Skeletal muscle tissue (tissue), 3 donors: ENCODE measurements at regions not wholly inside any gene's neighbourhood (a gene's known extent, or its start where the extent isn't known, plus 50 kb on each side); places are given as distances from the start of the nearest gene placed in this dataset.

Experiments
- H3K27ac ChIP-seq: one replicate; pipeline ENCODE4 v1.7.0; 2013; ENCODE audit warnings: mild to moderate bottlenecking, low read depth, low read length, inconsistent platforms
- H3K27me3 ChIP-seq, 3 donors: one replicate each; pipeline ENCODE4 v1.7.0; 2013; ENCODE audit warnings: low read length in 3 of 3; ENCODE audit not compliant: control insufficient read depth in 3 of 3, insufficient read depth in 3 of 3
- H3K36me3 ChIP-seq, 3 donors: one replicate each; pipeline ENCODE4 v1.7.0; 2013; ENCODE audit warnings: low read length in 3 of 3; ENCODE audit not compliant: control insufficient read depth in 3 of 3, insufficient read depth in 3 of 3
- H3K4me1 ChIP-seq, 3 donors: one replicate each; pipeline ENCODE4 v1.7.0; 2013; ENCODE audit warnings: low read length in 3 of 3, mild to moderate bottlenecking in 3 of 3; ENCODE audit not compliant: control insufficient read depth in 3 of 3, insufficient read depth in 3 of 3
- H3K4me3 ChIP-seq, 3 donors: one replicate each; pipeline ENCODE4 v1.7.0; 2013; ENCODE audit warnings: low read length in 3 of 3
- H3K9ac ChIP-seq, 3 donors: one replicate each; pipeline ENCODE4 v1.7.0; 2013; ENCODE audit warnings: low read length in 3 of 3, mild to moderate bottlenecking in 3 of 3, moderate library complexity in 2 of 3, low read depth in 1 of 3
- H3K9me3 ChIP-seq, 3 donors: one replicate each; pipeline ENCODE4 v1.7.0; 2013; ENCODE audit warnings: low read length in 3 of 3; ENCODE audit not compliant: control insufficient read depth in 3 of 3
- donor health status: Osteomylitis.

- H3K4me3 ChIP-seq: no peak overlapping the region
- no peaks in the 10 kb centered on the region for H3K9me3 ChIP-seq
- H3K27me3 ChIP-seq: no peaks in the 10 kb centered on the region
- no peak overlapping the region for H3K27ac ChIP-seq
- H3K9ac ChIP-seq: no peak overlapping the region
- H3K36me3 ChIP-seq: no peaks in the 10 kb centered on the region
- no peaks in the 10 kb centered on the region for H3K4me1 ChIP-seq
Observed at GRCh38 chr4:79689740-79690139, 281.7 kb upstream of the GK2 start.

- Histone ChIP-seq H3K27ac (no peak overlapping the region), H3K9ac (no peak overlapping the region), H3K9me3 (no peaks in the 10 kb centered on the region), H3K36me3 (no peaks in the 10 kb centered on the region), H3K4me1 (no peaks in the 10 kb centered on the region), H3K4me3 (no peak overlapping the region), H3K27me3 (no peaks in the 10 kb centered on the region)
Observed at GRCh38 chr4:79688691-79689090, 280.7 kb upstream of the GK2 start.

GRCh38 chr4:79687006-79687405 lies 279.0 kb upstream of the GK2 start:
- Histone ChIP-seq H3K4me1 (peaks cover 2 to 8% (median 5%) of the 10 kb centered on the region in 3 donors), H3K9ac (no peak overlapping the region), H3K27me3 (no peaks in the 10 kb centered on the region), H3K27ac (no peak overlapping the region), H3K9me3 (no peaks in the 10 kb centered on the region), H3K36me3 (no peaks in the 10 kb centered on the region), H3K4me3 (no peak overlapping the region)

GRCh38 chr4:79685542-79685941 lies 277.5 kb upstream of the GK2 start:
- Histone ChIP-seq H3K4me3 (no peak overlapping the region), H3K27ac (no peak overlapping the region), H3K4me1 (peaks cover 2 to 8% (median 5%) of the 10 kb centered on the region in 3 donors), H3K36me3 (no peaks in the 10 kb centered on the region), H3K9me3 (no peaks in the 10 kb centered on the region), H3K27me3 (no peaks in the 10 kb centered on the region), H3K9ac (no peak overlapping the region)

GRCh38 chr4:79684516-79684915 lies 276.5 kb upstream of the GK2 start:
- no peak overlapping the region for H3K27ac ChIP-seq
- H3K9ac ChIP-seq: no peak overlapping the region
- H3K27me3 ChIP-seq: no peaks in the 10 kb centered on the region
- H3K4me3 ChIP-seq: no peak overlapping the region
- H3K4me1 ChIP-seq: peaks cover 2 to 8% (median 5%) of the 10 kb centered on the region in 3 donors
- no peaks in the 10 kb centered on the region for H3K36me3 ChIP-seq
- H3K9me3 ChIP-seq: no peaks in the 10 kb centered on the region

- Histone ChIP-seq H3K4me1 (peaks cover 2 to 8% (median 5%) of the 10 kb centered on the region in 3 donors), H3K27me3 (no peaks in the 10 kb centered on the region), H3K36me3 (no peaks in the 10 kb centered on the region), H3K27ac (no peak overlapping the region), H3K4me3 (peak overlapping the region in 1 of 3 donors; percentile 24), H3K9ac (no peak overlapping the region), H3K9me3 (no peaks in the 10 kb centered on the region)
Observed at GRCh38 chr4:79682801-79683530, 274.9 kb upstream of the GK2 start.

GRCh38 chr4:79682161-79682560 lies 274.1 kb upstream of the GK2 start:
- peaks cover 2 to 8% (median 5%) of the 10 kb centered on the region in 3 donors for H3K4me1 ChIP-seq
- no peaks in the 10 kb centered on the region for H3K9me3 ChIP-seq
- no peak overlapping the region for H3K27ac ChIP-seq
- no peaks in the 10 kb centered on the region for H3K27me3 ChIP-seq
- no peak overlapping the region for H3K4me3 ChIP-seq
- H3K9ac ChIP-seq: no peak overlapping the region
- no peaks in the 10 kb centered on the region for H3K36me3 ChIP-seq

- Histone ChIP-seq H3K27ac (no peak overlapping the region), H3K9me3 (no peaks in the 10 kb centered on the region), H3K9ac (no peak overlapping the region), H3K27me3 (no peaks in the 10 kb centered on the region), H3K36me3 (no peaks in the 10 kb centered on the region), H3K4me1 (peaks cover 2 to 8% (median 5%) of the 10 kb centered on the region in 3 donors), H3K4me3 (no peak overlapping the region)
Observed at GRCh38 chr4:79679859-79680258, 271.8 kb upstream of the GK2 start.

- Histone ChIP-seq H3K36me3 (no peaks in the 10 kb centered on the region), H3K4me3 (no peak overlapping the region), H3K9ac (no peak overlapping the region), H3K27me3 (no peaks in the 10 kb centered on the region), H3K4me1 (peaks cover 2 to 8% (median 5%) of the 10 kb centered on the region in 3 donors), H3K9me3 (no peaks in the 10 kb centered on the region), H3K27ac (no peak overlapping the region)
Observed at GRCh38 chr4:79678472-79679202, 270.6 kb upstream of the GK2 start.

- no peaks in the 10 kb centered on the region for H3K27me3 ChIP-seq
- H3K4me3 ChIP-seq: no peak overlapping the region
- H3K9me3 ChIP-seq: peaks cover 0 to 4% (median 2%) of the 10 kb centered on the region in 3 donors
- H3K36me3 ChIP-seq: no peaks in the 10 kb centered on the region
- H3K4me1 ChIP-seq: no peaks in the 10 kb centered on the region
- no peak overlapping the region for H3K9ac ChIP-seq
- H3K27ac ChIP-seq: no peak overlapping the region
Observed at GRCh38 chr4:79676705-79677104, 268.7 kb upstream of the GK2 start.
